Stimulated activated CD4-positive, alpha-beta T cell treated with anti-CD3 and anti-CD28 coated beads, TNF-alpha, amount 100 ng/mL, for 48 hours (primary cell): ENCODE measurements at regions not wholly inside any gene's neighbourhood (a gene's known extent, or its start where the extent isn't known, plus 50 kb on each side); places are given as distances from the start of the nearest gene placed in this dataset.
A peak's percentile ranks its signal among the peaks of the same experiment; 100 is the strongest.
"Not testable (repeated sequence)": the region's sequence is repeated elsewhere in the genome, so short reads cannot be mapped to it uniquely, and the experiment has no call there.

ENCODE experiments used
- DNase-seq, 3 donors: peaks; one replicate each; pipeline ENCODE4 v3.0.0-alpha.2; 2020; ENCODE audit warnings: low read depth in 3 of 3

DNA sequence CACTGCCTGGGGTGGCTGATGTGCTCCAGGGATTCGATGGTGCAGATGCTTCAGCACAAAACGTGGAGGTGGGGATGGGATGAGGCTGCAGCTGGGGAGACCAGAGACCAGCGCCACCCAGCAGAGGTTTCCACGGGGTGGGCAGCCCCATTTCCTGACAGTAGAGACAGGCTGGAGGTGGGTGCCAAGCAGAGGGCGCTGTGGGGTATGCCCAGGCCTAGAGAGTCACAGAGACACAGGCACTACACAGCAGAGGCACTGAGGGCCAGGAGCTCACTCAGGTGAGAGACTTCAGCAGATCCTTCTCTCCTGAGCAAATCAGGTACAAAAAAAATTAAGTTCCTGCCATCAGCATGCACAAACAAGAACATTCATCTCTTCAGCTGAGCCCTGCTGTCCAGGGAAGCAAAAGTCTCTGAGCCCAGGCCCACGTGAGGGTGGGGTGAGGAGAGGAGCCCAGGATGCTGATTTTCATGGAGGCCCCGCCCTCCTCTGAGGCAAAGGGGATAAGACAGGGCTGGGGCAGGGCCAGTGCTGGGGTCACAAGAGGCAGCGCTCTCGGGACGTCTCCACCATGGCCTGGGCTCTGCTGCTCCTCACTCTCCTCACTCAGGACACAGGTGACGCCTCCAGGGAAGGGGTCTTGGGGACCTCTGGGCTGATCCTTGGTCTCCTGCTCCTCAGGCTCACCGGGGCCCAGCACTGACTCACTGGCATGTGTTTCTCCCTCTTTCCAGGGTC, 53.1 kb downstream of the GGTLC2 start:
- DNase-seq, result no peak

DNA sequence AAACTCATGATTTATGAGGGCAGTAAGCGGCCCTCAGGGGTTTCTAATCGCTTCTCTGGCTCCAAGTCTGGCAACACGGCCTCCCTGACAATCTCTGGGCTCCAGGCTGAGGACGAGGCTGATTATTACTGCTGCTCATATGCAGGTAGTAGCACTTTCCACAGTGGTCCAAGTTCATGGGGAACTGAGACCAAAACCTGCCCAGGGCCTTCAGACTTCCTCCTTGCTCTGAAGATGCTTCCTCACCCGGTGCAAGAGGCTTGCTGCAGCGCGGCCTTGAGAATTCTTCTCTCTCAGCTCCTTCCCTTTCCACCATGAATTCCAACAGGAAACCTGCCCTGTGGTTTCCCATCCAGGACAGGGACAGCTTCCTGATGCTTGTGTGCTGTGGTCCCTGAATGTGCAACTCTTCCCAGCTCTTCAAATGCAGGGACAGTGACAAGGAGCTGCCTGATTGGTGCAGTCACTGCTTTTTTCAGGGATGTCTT, 53.9 kb downstream of the GGTLC2 start:
- no peak for DNase-seq

DNA sequence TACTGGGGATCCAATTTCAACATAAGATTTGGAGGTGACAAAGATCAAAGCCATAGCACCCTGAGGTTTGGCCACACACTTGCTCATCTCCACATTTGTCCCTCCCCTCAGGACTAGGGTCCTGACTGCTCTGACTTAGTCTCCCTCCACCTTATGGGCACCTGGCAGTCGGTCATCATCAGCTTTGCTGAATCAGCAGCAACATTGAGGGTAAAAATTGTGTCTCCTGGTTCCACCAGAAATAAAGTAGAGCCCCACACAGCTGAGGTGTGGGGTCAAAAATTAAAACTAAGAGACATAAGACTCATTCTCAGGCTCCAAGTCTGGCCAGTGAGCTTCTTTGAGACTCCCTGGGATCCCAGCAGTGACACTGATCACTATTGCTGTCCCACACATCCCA, 56.2 kb downstream of the GGTLC2 start:
- no peak for DNase-seq

DNA sequence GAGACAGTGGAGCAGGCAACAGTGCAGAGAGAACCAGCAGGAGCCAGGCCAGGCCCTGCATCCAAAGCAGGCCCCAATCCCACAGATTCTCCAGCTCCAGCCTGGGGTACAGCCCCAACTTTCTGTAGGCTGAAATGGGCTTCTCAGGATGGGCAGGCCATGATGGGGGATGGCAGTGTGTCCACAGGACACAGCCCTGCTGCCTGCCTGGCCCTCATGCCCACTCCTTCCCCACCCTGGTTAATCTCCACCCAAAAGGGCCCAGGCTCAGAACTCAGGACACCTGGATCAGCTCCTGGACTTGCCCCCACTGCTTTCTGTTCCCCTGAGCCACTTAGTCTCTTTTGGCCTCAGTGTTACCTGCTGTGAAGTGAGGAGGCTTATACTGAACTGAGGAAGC, 57.1 kb downstream of the GGTLC2 start:
- not testable (repeated sequence) for DNase-seq

DNA sequence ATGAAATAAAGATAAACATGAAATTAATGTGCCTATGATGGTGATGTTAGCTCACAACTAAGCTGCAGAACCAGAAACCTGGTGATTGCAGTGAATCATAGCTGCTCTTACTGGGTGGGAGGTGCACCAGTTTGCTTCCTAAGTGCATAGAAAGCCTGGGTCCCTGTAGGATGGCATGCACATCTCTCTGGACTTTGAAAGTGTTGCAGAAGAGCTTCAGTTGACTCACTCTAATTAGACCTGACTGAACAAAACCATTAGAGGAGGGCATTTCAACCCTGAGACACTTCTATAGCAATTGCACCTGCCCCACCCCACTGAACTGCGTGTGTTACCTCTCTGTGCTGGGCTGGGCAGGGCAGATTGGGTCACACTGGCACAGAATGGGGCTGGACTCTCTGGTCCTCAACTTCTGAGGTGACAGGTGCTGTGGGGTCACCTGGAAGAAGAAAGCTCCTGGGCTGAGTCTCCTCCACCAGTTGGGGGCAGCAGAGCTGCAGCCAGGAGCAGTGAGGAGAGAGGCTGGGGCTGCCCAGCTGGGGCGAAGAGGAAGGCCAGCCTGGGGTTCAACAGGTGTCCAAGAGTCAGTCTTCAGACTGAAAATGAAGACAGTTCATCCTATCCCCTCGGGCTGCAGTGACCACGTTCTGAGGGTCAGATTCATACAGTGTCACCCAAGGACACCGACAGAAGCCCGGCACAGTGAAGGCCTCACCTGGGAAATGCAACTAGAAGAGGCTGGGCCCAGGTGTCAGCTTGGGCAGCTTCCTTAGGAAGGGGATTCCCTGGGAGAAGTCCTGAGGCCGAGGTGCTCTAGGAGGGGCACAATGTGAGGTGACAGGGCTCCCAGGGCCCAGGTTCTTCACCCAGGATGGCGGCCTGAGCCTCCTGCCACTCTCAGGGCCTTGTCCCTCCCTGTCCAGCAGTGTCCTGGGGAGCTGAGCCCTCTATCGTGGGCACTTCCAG, 58.1 kb downstream of the GGTLC2 start:
- DNase-seq, result no peak

DNA sequence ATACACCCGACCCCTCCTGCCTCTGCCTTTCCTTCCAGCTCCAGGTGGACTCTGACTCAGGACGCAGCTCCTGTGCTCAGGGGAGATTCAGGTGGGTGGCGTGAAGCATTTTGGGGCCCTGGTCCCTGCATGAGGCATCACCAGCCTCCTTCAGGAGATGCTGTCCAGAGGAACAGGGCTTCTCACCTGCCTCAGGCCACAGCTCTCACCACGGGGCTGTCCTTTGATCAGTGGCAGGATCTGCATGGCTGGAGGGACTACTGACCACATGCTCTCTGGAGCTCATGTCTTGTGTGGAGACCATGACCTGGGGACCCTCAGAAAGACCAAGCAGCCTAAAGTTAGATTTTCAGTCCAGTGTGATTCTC, 58.8 kb downstream of the GGTLC2 start:
- DNase-seq, result no peak

DNA sequence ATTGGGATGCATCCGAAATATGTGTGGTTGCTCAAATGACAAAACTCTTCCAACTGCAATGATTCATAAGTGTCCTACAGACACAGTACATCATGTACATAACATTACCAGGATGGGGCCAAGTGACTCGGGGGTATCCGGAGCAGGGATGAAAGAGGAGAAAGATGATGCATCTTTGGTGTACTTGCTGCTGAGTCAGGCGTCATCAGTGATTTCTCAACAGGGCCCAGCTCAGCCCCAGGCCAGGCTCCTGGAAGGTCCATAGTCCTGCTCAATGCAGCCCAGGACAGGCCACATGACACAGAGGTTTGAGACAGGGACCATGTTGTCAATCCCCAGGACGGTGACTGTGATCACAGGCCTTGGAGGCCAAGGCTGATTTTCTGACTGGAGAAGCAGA, 59.3 kb downstream of the GGTLC2 start:
- no peak for DNase-seq

DNA sequence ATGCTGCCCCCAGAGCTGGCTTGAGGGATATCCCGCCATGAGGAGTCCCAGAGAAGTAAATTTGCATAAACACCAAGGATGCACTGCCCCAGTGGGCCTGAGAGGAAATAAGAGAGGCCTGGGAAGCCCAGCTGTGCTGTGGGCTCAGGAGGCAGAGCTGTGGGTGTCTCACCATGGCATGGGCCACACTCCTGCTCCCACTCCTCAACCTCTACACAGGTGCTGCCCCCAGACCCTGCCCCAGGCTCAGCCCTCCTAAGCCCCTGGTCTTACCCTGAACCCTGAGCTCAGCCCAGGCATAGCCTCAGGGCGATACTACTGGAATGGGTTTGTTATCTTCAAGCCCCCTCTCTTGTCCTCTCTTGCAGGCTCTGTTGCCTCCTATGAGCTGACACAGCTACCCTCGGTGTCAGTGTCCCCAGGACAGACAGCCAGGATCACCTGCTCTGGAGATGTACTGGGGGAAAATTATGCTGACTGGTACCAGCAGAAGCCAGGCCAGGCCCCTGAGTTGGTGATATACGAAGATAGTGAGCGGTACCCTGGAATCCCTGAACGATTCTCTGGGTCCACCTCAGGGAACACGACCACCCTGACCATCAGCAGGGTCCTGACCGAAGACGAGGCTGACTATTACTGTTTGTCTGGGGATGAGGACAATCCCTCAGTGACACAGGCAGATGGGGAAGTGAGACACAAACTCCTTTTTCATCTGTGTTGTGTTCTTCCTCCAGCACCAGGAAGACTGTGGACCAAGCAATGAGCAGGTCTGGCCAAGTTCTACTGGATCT, 59.9 kb downstream of the GGTLC2 start:
- no peak for DNase-seq

DNA sequence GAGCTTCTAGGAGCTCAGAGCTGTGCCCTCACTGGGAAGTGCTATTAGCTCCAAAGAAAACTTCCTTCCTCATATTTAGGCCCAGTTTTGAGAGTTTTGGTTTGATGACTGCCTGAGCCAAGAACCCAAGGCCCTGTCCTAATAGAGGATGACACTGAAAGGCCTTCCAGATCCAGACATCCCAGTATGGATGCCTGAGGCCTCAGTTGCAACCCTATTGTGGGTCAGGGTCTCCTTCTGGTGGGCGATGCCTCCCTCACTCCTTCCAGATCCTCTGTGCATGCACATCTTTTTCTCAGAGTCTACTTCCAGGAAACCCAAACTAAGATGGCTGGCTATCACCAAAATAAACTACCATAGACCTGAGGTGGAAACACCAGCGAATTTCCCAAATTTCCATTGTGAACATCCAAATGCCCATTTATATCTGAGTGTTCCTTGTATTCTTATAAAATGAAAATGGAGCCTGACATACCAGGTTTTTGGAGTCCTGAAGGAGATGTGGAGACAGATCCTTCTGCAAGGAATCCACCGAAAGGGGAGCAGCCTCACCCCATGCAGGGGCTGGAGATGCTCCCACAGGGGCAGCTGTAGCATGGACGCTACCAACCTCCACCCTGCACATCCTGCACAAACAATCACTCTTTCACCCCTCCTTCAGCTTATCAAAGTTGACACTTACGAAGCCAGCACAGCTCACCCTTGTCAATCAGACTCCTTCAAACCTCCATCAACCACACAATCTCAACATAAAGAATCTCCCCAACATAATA, 61.1 kb downstream of the GGTLC2 start:
- no peak for DNase-seq

DNA sequence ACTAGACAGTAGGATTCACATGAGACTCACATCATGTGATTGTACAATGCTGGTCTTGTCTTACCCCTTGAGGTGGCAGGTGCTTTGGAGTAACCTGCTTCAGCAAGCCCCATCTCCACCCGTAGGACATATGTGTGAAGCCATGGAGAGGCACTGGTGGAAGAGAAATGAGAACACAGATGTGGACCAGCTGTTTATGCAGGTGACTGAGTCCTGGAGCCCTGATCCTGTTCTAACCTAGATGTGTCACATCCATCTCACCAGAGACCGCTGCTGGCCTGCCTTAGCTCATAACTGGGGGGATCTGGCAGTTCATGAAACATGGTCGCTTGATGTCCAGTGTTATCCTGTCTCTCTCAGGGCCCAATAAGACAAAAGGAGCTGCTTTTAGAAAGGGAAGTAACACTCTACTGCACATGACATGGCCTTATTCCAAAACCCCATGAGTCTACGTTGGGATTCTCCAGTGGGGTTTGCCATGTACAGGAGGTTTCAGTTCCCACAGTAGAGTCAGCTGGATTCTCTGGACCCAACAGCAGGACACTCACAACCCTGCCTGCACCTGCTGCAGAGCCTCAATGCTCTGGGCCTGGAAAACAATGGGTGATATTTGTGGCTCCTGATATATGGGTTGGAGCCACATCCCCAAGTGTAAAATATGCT, 62.0 kb downstream of the GGTLC2 start:
- DNase-seq, result no peak

DNA sequence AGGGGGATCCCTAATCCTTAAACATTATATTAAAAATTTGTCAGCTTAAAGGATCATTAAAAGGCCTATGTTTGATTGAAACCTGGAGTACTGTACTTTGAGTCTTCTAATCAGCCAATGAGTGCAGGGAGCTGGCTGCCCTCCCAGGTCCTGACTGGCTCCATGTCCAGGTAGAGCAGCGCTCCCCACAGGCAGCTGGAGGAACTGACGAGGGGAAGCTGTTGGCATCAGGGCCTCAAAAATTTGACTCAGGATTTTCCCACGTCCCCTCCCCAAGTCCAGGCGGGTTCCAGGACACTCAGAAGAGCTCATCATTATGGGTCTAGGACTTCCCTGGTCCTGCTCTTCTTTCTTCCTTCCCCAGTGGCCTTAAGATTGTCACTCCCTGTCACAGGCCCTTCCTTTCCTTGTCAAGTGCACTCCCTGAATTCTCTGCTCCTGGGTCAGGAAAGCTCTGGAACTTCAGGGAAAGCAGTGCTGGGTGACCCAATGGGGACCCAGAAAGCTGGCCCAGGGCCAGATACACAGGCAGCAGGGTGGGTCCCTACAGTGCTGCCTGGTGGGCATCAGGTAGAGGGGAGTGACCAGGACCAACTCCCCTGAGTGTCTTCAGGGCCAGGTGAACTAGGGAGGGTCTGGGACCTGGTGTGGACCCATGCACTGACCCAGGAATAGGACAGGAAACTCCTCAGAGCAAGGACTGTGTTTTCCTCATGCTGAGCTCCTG, 65.5 kb downstream of the GGTLC2 start:
- DNase-seq, result no peak

DNA sequence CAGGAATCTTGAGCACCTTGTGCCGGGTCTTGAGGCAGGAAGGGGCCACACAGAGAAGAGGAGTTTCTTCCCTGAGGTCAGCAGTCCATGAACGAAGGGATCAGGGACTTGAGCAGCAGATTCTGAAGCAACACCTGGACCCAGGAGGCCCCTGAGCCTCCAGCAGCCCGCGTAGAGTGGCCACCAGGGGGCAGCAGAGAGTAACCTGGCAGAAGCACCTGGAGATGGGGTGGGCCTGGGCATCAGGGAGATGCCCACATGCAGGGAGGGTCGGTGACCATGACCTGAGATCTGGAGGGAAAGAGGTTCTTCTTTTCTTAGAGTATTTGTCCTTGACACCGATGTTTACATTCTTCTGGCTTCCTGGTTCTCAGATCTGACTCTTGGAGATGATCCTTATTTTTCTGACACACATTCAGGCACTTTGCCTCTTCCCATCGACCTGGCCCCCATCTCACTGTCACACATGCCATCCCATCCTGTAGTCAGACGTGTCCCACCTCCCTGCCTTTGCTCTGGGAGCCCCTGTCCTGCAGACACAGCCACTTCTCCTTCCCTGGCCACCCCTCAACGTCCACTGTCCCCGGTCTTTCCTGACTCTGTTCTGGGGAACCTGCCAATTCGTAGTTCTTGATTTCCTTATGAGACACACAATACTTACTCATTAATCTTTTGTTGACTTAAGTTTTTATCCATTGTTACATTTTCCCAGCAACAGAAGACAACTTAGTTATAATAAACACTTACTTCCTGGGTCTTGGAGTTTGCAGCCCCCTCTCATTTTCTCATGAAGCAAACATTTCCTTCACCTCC, 66.5 kb downstream of the GGTLC2 start:
- peak; percentile 45 to 59 (median 59) for DNase-seq

DNA sequence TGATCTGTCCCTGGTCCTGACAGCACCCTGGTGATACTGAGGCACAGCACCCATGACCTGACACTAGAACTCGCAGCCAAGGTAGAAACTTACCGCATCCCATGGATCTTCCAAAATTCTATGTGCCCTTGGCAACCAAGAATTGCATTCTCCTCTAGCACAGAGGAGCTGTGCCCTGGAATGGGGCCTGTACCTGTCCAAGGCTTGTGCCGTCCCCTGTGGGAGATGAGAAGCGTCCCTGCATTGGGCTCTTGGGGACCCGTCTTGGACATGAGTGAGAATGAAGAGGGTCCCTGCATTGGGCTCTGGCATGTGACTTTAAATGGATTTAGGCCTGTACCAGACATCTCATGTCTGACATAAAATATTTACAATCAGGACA, 67.1 kb downstream of the GGTLC2 start:
- DNase-seq, result no peak

DNA sequence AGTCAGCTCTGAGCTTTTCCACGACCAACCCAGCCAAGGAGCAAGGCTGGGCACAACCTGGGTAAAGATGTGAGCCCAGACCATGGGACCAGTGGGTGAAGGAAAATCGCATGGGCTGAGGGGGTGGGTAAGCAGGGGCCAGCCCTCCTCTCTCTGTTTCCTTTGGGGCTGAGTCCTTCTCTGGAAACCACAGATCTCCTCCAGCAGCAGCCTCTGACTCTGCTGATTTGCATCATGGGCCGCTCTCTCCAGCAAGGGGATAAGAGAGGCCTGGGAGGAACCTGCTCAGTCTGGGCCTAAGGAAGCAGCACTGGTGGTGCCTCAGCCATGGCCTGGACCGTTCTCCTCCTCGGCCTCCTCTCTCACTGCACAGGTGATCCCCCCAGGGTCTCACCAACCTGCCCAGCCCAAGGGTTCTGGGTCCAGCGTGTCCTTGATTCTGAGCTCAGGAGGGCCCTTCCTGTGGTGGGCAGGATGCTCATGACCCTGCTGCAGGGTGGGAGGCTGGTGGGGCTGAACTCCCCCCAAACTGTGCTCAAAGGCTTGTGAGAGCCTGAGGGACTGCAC, 67.8 kb downstream of the GGTLC2 start:
- no peak for DNase-seq

DNA sequence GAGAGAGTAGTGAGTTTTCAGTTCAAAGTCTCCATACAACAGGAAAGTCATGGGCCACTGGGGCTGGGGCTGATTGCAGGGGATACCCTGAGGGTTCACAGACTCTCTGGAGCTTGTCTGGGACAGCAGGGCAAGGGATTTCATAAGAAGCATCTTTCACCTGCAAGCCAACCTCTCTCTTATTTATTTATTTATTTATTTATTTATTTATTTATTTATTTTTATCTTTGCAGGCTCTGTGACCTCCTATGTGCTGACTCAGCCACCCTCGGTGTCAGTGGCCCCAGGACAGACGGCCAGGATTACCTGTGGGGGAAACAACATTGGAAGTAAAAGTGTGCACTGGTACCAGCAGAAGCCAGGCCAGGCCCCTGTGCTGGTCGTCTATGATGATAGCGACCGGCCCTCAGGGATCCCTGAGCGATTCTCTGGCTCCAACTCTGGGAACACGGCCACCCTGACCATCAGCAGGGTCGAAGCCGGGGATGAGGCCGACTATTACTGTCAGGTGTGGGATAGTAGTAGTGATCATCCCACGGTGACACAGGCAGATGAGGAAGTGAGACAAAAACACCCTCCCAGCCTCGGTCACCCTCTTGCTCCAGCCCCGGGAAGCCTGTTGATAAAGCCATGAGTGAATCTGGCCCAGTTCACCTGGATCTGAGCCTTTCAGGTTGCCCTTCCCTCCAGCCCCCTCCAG, 68.4 kb downstream of the GGTLC2 start:
- no peak for DNase-seq

DNA sequence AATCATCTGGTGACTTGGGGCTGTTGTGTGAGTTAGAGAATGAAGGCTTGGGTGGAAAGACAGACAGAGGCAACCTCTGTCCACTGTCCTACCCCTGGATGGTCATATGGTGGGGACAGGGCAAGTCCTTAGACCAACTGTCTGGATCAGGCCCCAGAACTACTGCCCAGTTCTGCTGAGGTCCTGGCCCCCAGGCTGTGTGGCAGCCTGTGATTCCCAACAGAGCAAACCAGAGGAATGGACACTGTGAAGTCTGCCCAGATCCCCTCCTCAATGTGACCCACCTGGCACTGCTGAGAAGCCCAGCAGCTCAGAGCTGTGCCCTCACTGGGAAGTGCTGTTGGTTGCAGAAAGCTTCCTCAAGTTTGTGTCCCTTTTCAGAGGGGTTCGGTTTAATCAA, 69.0 kb downstream of the GGTLC2 start:
- DNase-seq, result no peak

DNA sequence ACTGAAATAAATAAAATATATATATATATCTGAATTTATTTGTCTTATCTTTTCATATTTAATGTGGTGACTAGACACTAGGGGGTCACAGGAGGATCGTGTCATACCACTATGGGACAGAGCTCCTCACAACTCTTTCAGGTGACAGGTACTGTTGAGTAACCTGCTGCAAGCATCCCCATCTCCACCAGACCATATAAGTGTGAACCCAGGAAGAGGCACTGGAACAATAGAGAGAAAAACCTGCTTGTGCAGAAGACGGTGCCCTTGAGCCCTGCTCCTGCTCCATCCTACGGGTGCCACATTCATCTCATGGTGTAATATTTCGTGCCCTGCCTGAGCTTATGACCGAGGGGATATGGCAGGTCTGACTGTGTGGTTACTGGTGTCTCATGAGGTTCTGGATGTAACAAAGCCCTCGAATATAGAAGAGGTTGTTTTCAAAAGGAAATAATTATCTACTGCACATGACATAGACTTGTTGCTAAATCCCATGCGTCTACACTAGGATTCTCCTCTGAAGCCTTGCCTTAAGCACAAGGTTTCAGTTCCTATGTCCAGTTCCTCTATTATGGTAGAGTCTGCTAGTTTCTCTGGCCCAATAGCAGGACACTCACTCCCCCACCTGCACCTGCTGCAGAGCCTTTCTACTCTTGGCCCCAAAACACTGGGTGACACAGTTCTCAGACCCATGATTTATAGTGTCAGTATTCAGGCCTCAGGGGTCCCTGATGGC, 70.4 kb downstream of the GGTLC2 start:
- DNase-seq, result no peak
